Heart left ventricle (tissue), 16 donors: ENCODE measurements at regions not wholly inside any gene's neighbourhood (a gene's known extent, or its start where the extent isn't known, plus 50 kb on each side); places are given as distances from the start of the nearest gene placed in this dataset.

ENCODE experiments used
- ATAC-seq, 4 donors: fragments of 200-7000 bp; cut with Tn5 transposase; one replicate each; pipeline ENCODE4 v1.9.1; 2020 to 2022; ENCODE audit warnings: moderate library complexity in 4 of 4, mild to moderate bottlenecking in 3 of 4, moderate number of reproducible peaks in 1 of 4
- DNase-seq, 5 donors: peaks; one replicate each; pipeline ENCODE4 v3.0.0-alpha.2; 2020
- H3K27ac ChIP-seq, 12 donors: fragments of 200-600 bp; sonication (generic) in 4 of 12; one replicate each; pipeline versions ENCODE4 v1.5.0 to v1.8.0; 2016 to 2022; ENCODE audit warnings: mild to moderate bottlenecking in 2 of 12
- H3K27me3 ChIP-seq, 9 donors: fragments of 200-600 bp; sonication (generic) in 2 of 9; one replicate each; pipeline versions ENCODE4 v1.5.1 to v1.8.0; 2016 to 2022; ENCODE audit warnings: mild to moderate bottlenecking in 3 of 9
- H3K36me3 ChIP-seq, 9 donors: fragments of 200-600 bp; sonication (generic) in 2 of 9; one replicate each; pipeline versions ENCODE4 v1.5.0 to v1.8.0; 2018 to 2022; ENCODE audit warnings: mild to moderate bottlenecking in 2 of 9
- H3K4me1 ChIP-seq, 12 donors: fragments of 200-600 bp; sonication (generic) in 4 of 12; one replicate each; pipeline versions ENCODE4 v1.5.0 to v1.8.0; 2016 to 2022; ENCODE audit warnings: mild to moderate bottlenecking in 3 of 12
- H3K4me3 ChIP-seq, 12 donors: fragments of 200-600 bp; sonication (generic) in 4 of 12; one replicate each; pipeline versions ENCODE4 v1.5.0 to v1.8.0; 2017 to 2022; ENCODE audit warnings: mild to moderate bottlenecking in 9 of 12, moderate library complexity in 4 of 12
- H3K9me3 ChIP-seq, 12 donors: fragments of 200-600 bp; sonication (generic) in 4 of 12; one replicate each; pipeline versions ENCODE4 v1.5.0 to v1.8.0; 2016 to 2022; ENCODE audit warnings: mild to moderate bottlenecking in 1 of 12
- CTCF ChIP-seq, 12 donors: fragments of 200-600 bp; sonication (generic) in 4 of 12; IDR thresholded peaks; one replicate each; pipeline versions ENCODE4 v1.5.0 to v1.8.0; 2018 to 2022; ENCODE audit warnings: antibody characterized with exemption in 12 of 12, mild to moderate bottlenecking in 5 of 12
- POLR2A ChIP-seq, 2 donors: fragments of 450-650 bp; IDR thresholded peaks; one replicate each; pipeline ENCODE4 v1.6.1; 2017; ENCODE audit warnings: antibody characterized with exemption in 2 of 2, mild to moderate bottlenecking in 2 of 2, moderate library complexity in 2 of 2
- WGBS, 4 donors: extraction: QIAGEN DNeasy Blood & Tissue Kit in 2 of 4; methylation state at CpG; one replicate each; pipeline versions ENCODE4 v1.1.5 to v1.1.7; 2013 to 2018; 5-methylcytosine and 5-hydroxymethylcytosine counted together
- intact Hi-C, 10 donors: fragments of 100-400 bp; cut with DNase I; formaldehyde crosslinking; loops; one replicate each; pipeline versions ENCODE4 v1.11.1 to v1.14.2; 2022
- donor health status: ischemic (EF 13 %, LVEDD 7.1; RV severe dilation, severe dysfunction).
- donor health status: healthy with polysubstance abuse.
- donor health status: DM: no; HTN: yes; CAD: no.
- donor health status: DM: no; HTN: no; CAD: no.
- donor health status: ischemic (EF 25% LVEDD 6.9; RV normal size, moderate dysfunction).
- donor health status: ischemic (EF 25% LVEDD 5.7; RV mildly dilated, moderate dysfunction).
- donor health status: healthy.
- donor health status: DM: yes; HTN: yes; CAD: no.
- donor health status: ischemic (EF 35%, LVEDD 5.7; RV mildly dilated, moderate dysfunction).
- donor health status: nonischemic (EF 11% LVEDD 7.7; RV severe dilation, severe dysfunction).
- donor health status: DM: yes; HTN: yes; CAD: no.
- donor health status: PGD.
- donor health status: ischemic (EF 29% LVEDD 5.4; RV normal size, mild dysfunction).
- donor health status: nonischemic (EF 23%, LVEDD 6.1; RV moderate dilation, normal function).

- TF ChIP-seq CTCF (IDR thresholded peaks at IDR 0.05) (no peak), POLR2A (IDR thresholded peaks at IDR 0.05) (no peak)
- DNase-seq, result no peak
- no peaks in the 10 kb centered on the region for H3K27me3 ChIP-seq
- ATAC-seq, result no peak
- intact Hi-C loops, result no loop called here
- H3K9me3 ChIP-seq, result no peaks in the 10 kb centered on the region
- no peaks in the 10 kb centered on the region for H3K4me1 ChIP-seq
- no peaks in the 10 kb centered on the region for H3K36me3 ChIP-seq
- H3K4me3 ChIP-seq, result no peak overlapping the region
- 87 to 91% (median 88%) methylated on average over 2 of the region's 2 CpGs for WGBS, 4 donors
- no peak overlapping the region for H3K27ac ChIP-seq
Measured at GRCh38 chr5:129378961-129379360, 81.1 kb upstream of the ADAMTS19 start.

- 65 to 73% (median 69%) methylated on average over 4 of the region's 4 CpGs for WGBS, 4 donors
- ATAC-seq (no peak), DNase-seq (no peak)
- Histone ChIP-seq H3K4me3 (no peak overlapping the region), H3K27me3 (no peaks in the 10 kb centered on the region), H3K9me3 (no peaks in the 10 kb centered on the region), H3K36me3 (no peaks in the 10 kb centered on the region), H3K27ac (no peak overlapping the region), H3K4me1 (no peaks in the 10 kb centered on the region)
- TF ChIP-seq POLR2A (IDR thresholded peaks at IDR 0.05), result no peak
- TF ChIP-seq CTCF (IDR thresholded peaks at IDR 0.05), result no peak
- intact Hi-C loops, result no loop called here
Measured at GRCh38 chr5:129379406-129379805, 80.7 kb upstream of the ADAMTS19 start.

- Histone ChIP-seq H3K4me1 (no peaks in the 10 kb centered on the region), H3K4me3 (no peak overlapping the region), H3K9me3 (no peaks in the 10 kb centered on the region), H3K27me3 (no peaks in the 10 kb centered on the region), H3K36me3 (no peaks in the 10 kb centered on the region), H3K27ac (no peak overlapping the region)
- WGBS, 4 donors, result 43 to 60% (median 55%) methylated on average over 1 of the region's 1 CpG
- intact Hi-C loops, result no loop called here
- ATAC-seq (no peak), DNase-seq (no peak)
- TF ChIP-seq POLR2A (IDR thresholded peaks at IDR 0.05) (no peak), CTCF (IDR thresholded peaks at IDR 0.05) (no peak)
Measured at GRCh38 chr5:129382921-129383672, 77.0 kb upstream of the ADAMTS19 start.

- intact Hi-C loops, result no loop called here
- Histone ChIP-seq H3K36me3 (no peaks in the 10 kb centered on the region), H3K4me3 (no peak overlapping the region), H3K27ac (no peak overlapping the region), H3K9me3 (no peaks in the 10 kb centered on the region), H3K27me3 (no peaks in the 10 kb centered on the region), H3K4me1 (no peaks in the 10 kb centered on the region)
- TF ChIP-seq CTCF (IDR thresholded peaks at IDR 0.05) (no peak), POLR2A (IDR thresholded peaks at IDR 0.05) (no peak)
- ATAC-seq (no peak), DNase-seq (no peak)
- WGBS, 4 donors, result 81 to 87% (median 83%) methylated on average over 4 of the region's 4 CpGs
Measured at GRCh38 chr5:129384193-129384592, 75.9 kb upstream of the ADAMTS19 start.
